ENCODE measurements at regions not wholly inside any gene's neighbourhood (a gene's known extent, or its start where the extent isn't known, plus 50 kb on each side); places are given as distances from the start of the nearest gene placed in this dataset.

GRCh38 chr3:150271591-150271960, 136.5 kb upstream of the TSC22D2 start:
- Histone ChIP-seq H3K18ac (ENCODE audit: insufficient read length, low read depth, low read length) (no peak overlapping the region), H4K5ac (ENCODE audit: insufficient read length, low read depth, low read length) (no peak overlapping the region), H3K4me2 (ENCODE audit: insufficient read depth, insufficient read length, low read length) (no peak overlapping the region), H3K4ac (ENCODE audit: low read depth, low read length) (no peak overlapping the region), H2BK12ac (ENCODE audit: insufficient read length, low read depth, low read length) (no peak overlapping the region), H3K9ac (ENCODE audit: extremely low read depth, insufficient read length, low read length) (no peak overlapping the region), H3T11ph (ENCODE audit: low read length) (no peak overlapping the region), H3K79me1 (ENCODE audit: insufficient read depth, low read depth, low read length, poor library complexity, severe bottlenecking) (no peaks in the 10 kb centered on the region), H4K91ac (ENCODE audit: insufficient read length, low read depth, low read length) (no peak overlapping the region), H2AFZ (ENCODE audit: low read length) (no peak overlapping the region), H4K20me1 (ENCODE audit: control insufficient read depth, insufficient read depth, insufficient read length) (no peaks in the 10 kb centered on the region), H3K56ac (ENCODE audit: insufficient read length, low read depth, low read length) (no peak overlapping the region), H3K79me2 (ENCODE audit: insufficient read depth, low read length) (no peaks in the 10 kb centered on the region), H3K27me3 (ENCODE audit: insufficient read depth, low read length) (0 out of 2 replicates have a peak, but pooled peaks cover 2% of the 10 kb centered on the region), H2BK20ac (ENCODE audit: low read depth, low read length, poor library complexity, severe bottlenecking) (no peak overlapping the region), H2BK15ac (ENCODE audit: low read depth, low read length) (no peak overlapping the region), H3K9me3 (ENCODE audit: control insufficient read depth, low read depth, low read length) (no peaks in the 10 kb centered on the region), H4K8ac (replicated peaks; ENCODE audit: insufficient read length, low read depth, low read length) (no peak overlapping the region), H2AK5ac (ENCODE audit: insufficient read length, low read length) (no peak overlapping the region), H2BK120ac (ENCODE audit: low read depth, low read length, poor library complexity, severe bottlenecking) (no peak overlapping the region), H2BK5ac (ENCODE audit: insufficient read length, low read length) (no peak overlapping the region), H3K23me2 (ENCODE audit: insufficient read length, low read depth, low read length, poor library complexity, severe bottlenecking) (no peaks in the 10 kb centered on the region), H3K14ac (ENCODE audit: insufficient read depth, low read length) (no peak overlapping the region), H3K4me1 (ENCODE audit: insufficient read depth, low read length) (no peaks in the 10 kb centered on the region), H3K27ac (ENCODE audit: insufficient read length, low read depth, low read length) (no peak overlapping the region), H3K23ac (ENCODE audit: insufficient read length, low read depth, low read length) (no peak overlapping the region)
- Mint-ChIP-seq H3K4me1 (no peaks in the 10 kb centered on the region), H3K36me3 (ENCODE audit: insufficient read depth in 1 of 3, low read depth in 3 of 3) (no peaks in the 10 kb centered on the region), H3K27ac (no peak overlapping the region), H3K27me3 (ENCODE audit: low read depth) (peaks cover 2% of the 10 kb centered on the region; the same call in 1 of the 2 replicates), H3K4me3 (no peak overlapping the region), H3K9me3 (no peaks in the 10 kb centered on the region)
- no peak for DNase-seq
- TF ChIP-seq CTCF (conservative IDR thresholded peaks at IDR 0.05), result no peak
